Lower lobe of right lung (tissue), 2 donors: ENCODE measurements at regions not wholly inside any gene's neighbourhood (a gene's known extent, or its start where the extent isn't known, plus 50 kb on each side); places are given as distances from the start of the nearest gene placed in this dataset.

Experiments
- ATAC-seq, 2 donors: fragments of 200-7000 bp; cut with Tn5 transposase; one replicate each; pipeline ENCODE4 v1.9.1; 2020 to 2022; ENCODE audit warnings: mild to moderate bottlenecking in 2 of 2, moderate library complexity in 2 of 2
- DNase-seq: peaks from one replicate; pipeline ENCODE4 v3.0.0-alpha.2; 2020
- H3K27ac ChIP-seq: fragments of 200-600 bp; one replicate; pipeline ENCODE4 v1.8.0; 2022
- H3K27me3 ChIP-seq: fragments of 200-600 bp; one replicate; pipeline ENCODE4 v1.8.0; 2022; ENCODE audit warnings: low read depth
- H3K36me3 ChIP-seq: fragments of 200-600 bp; one replicate; pipeline ENCODE4 v1.8.0; 2022; ENCODE audit warnings: mild to moderate bottlenecking
- H3K4me1 ChIP-seq: fragments of 200-600 bp; one replicate; pipeline ENCODE4 v1.8.0; 2022
- H3K4me3 ChIP-seq: fragments of 200-600 bp; one replicate; pipeline ENCODE4 v1.8.0; 2022; ENCODE audit warnings: mild to moderate bottlenecking
- H3K9me3 ChIP-seq: fragments of 200-600 bp; one replicate; pipeline ENCODE4 v1.8.0; 2022
- intact Hi-C: fragments of 100-400 bp; cut with DNase I; formaldehyde crosslinking; loops from one replicate; pipeline ENCODE4 v1.11.0; 2022
- TF ChIP-seq, protein P1 (sequence below): fragments of 200-600 bp; IDR thresholded peaks from one replicate; pipeline ENCODE4 v1.8.0; 2022; ENCODE audit warnings: antibody characterized with exemption, mild to moderate bottlenecking
- donor health status: DM: no; HTN: yes; CAD: no; lungs with severe emphysema.

DNA sequence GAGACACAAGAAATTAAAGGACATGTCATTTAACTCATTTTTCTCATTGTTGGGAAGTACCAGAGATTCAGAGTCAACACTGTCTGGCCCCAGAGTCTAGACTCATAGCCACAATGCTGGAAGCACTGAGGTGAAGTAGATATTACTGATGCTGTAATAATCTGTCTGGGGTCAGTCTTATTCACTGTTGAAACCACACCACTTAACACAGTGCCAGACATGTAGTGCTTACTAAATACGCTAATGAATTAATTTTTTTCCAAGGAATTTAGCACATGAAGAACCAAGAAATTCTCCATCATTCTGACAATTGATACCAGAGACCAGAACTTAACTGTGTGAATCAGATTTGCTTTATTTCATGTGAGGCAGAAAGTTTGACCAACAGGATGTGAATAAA is 150.8 kb upstream of the STAC start:
- no peaks in the 10 kb centered on the region for H3K36me3 ChIP-seq
- H3K9me3 ChIP-seq, result no peaks in the 10 kb centered on the region
- no peak overlapping the region for H3K4me3 ChIP-seq
- ATAC-seq (no peak), DNase-seq (no peak)
- intact Hi-C loops, result no loop called here
- TF ChIP-seq, protein P1, sequence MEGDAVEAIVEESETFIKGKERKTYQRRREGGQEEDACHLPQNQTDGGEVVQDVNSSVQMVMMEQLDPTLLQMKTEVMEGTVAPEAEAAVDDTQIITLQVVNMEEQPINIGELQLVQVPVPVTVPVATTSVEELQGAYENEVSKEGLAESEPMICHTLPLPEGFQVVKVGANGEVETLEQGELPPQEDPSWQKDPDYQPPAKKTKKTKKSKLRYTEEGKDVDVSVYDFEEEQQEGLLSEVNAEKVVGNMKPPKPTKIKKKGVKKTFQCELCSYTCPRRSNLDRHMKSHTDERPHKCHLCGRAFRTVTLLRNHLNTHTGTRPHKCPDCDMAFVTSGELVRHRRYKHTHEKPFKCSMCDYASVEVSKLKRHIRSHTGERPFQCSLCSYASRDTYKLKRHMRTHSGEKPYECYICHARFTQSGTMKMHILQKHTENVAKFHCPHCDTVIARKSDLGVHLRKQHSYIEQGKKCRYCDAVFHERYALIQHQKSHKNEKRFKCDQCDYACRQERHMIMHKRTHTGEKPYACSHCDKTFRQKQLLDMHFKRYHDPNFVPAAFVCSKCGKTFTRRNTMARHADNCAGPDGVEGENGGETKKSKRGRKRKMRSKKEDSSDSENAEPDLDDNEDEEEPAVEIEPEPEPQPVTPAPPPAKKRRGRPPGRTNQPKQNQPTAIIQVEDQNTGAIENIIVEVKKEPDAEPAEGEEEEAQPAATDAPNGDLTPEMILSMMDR, result no peak
- no peaks in the 10 kb centered on the region for H3K27me3 ChIP-seq
- no peaks in the 10 kb centered on the region for H3K4me1 ChIP-seq
- H3K27ac ChIP-seq, result no peak overlapping the region

DNA sequence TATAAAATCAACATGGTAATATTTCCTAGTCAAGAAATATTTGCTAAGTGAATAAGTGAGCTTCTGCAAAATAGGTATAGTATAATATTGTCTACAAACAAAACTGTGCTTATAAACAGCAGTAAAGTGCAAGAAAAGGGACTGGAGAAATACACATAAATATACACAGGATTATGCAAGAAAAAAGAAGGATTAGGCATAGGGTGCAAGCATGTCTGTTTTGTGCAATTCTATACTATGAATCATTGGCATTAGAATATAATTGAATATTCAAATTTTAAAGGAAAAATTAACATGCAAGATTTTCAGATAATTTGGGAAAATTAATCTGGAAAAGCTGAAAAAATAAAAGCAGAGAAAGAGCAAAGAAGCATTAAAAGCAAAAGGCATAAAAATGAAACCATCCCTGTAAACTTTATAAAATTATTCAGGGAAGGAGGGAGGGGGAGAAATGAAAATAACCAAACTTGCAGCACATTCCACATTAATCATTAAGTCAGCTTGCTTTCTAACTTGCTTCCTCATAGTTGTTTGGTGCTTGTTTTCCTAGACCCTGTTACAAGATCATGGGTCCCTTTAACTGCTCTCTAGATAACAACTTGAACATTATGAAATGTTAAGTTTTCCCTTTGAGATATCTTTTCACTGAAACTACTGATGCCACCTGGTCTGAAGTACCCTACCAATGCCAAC is 147.4 kb upstream of the STAC start:
- no peak overlapping the region for H3K27ac ChIP-seq
- intact Hi-C loops, result no loop called here
- H3K9me3 ChIP-seq, result peaks cover 5% of the 10 kb centered on the region
- no peak for ATAC-seq
- H3K36me3 ChIP-seq, result no peaks in the 10 kb centered on the region
- H3K27me3 ChIP-seq, result no peaks in the 10 kb centered on the region
- H3K4me1 ChIP-seq, result no peaks in the 10 kb centered on the region
- H3K4me3 ChIP-seq, result no peak overlapping the region
- DNase-seq, result no peak
- TF ChIP-seq, protein P1, result no peak

DNA sequence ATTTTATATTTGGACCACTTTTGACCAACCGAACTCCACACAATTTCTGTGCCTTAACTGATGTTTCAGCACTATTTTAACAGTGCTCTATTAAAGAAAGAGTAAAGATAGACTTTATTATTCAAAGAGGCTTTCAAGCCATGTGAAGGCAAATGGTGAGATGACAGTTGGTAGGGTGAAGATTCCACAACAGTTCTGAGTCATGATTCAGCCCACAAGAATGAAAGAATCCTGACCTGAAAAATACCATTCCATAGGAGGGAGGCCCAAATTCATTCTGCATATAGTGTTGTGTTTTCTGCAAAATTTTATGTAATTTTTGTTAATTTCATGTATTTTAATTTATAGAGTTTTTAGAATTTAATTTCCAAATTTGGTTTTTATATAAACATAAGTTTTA is 135.6 kb upstream of the STAC start:
- no peaks in the 10 kb centered on the region for H3K27me3 ChIP-seq
- H3K36me3 ChIP-seq, result no peaks in the 10 kb centered on the region
- H3K4me3 ChIP-seq, result no peak overlapping the region
- H3K9me3 ChIP-seq, result no peaks in the 10 kb centered on the region
- TF ChIP-seq, protein P1, result no peak
- intact Hi-C loops, result no loop called here
- H3K4me1 ChIP-seq, result no peaks in the 10 kb centered on the region
- H3K27ac ChIP-seq, result no peak overlapping the region
- DNase-seq (no peak), ATAC-seq (no peak)

DNA sequence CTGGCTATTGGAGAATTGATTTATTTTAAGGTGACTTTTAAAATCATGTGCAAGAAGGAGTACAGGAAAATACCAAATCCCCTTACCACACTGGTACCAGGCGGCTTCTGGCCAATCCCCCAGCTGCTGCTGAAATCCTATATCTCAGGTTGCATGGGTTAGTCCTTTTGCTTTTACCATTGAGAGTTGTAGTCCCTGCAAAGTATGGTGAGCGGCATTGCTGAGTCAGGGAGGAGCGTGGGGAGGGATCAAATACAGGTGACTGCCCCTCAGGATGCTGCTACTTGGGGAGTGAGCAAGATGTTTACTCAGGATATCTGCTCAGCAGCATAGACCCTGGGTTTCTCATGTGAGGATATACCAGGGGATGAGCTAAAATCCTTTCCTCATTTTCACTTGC is 131.9 kb upstream of the STAC start:
- ATAC-seq (no peak), DNase-seq (no peak)
- no peaks in the 10 kb centered on the region for H3K4me1 ChIP-seq
- intact Hi-C loops, result no loop called here
- H3K27ac ChIP-seq, result no peak overlapping the region
- H3K36me3 ChIP-seq, result no peaks in the 10 kb centered on the region
- no peaks in the 10 kb centered on the region for H3K27me3 ChIP-seq
- H3K9me3 ChIP-seq, result peaks cover 12% of the 10 kb centered on the region
- TF ChIP-seq, protein P1, result no peak
- no peak overlapping the region for H3K4me3 ChIP-seq

DNA sequence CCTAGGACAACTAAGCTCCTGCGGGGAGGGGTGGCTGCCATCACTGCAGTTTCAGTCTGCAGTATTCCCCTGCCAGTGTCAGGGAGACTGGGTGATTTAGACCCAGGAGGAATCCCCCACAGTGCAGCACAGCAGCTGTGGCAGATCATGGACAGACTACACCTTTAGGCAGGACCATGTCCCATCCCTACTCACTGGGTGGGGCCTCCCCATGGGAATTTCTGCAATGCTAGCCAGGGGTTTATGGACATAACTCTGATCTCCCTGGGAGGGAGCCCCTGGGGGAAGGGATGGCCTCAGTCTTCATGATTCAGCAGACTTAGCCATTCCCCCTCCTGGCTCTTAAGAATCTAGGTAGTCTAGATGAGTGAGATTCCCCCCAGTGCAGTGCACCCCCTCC is 130.1 kb upstream of the STAC start:
- Histone ChIP-seq H3K27me3 (no peaks in the 10 kb centered on the region), H3K9me3 (peaks cover 15% of the 10 kb centered on the region), H3K27ac (no peak overlapping the region), H3K36me3 (no peaks in the 10 kb centered on the region), H3K4me3 (no peak overlapping the region), H3K4me1 (no peaks in the 10 kb centered on the region)
- intact Hi-C loops, result no loop called here
- TF ChIP-seq, protein P1, result no peak
- ATAC-seq, result no peak
- DNase-seq, result no peak
